ENCODE measurements at regions not wholly inside any gene's neighbourhood (a gene's known extent, or its start where the extent isn't known, plus 50 kb on each side); places are given as distances from the start of the nearest gene placed in this dataset.
A peak's percentile ranks its signal among the peaks of the same experiment; 100 is the strongest.
"Not testable (repeated sequence)": the region's sequence is repeated elsewhere in the genome, so short reads cannot be mapped to it uniquely, and the experiment has no call there.

- DNase-seq = not testable (repeated sequence)
Measured at GRCh38 chr9:39463696-39464095, 108.2 kb downstream of the SPATA31A1 start.

- peak; percentile 37 for DNase-seq
Measured at GRCh38 chr9:39464122-39464777, 108.8 kb downstream of the SPATA31A1 start.

- not testable (repeated sequence) for DNase-seq
Measured at GRCh38 chr9:39474499-39474898, 119.0 kb downstream of the SPATA31A1 start.

- not testable (repeated sequence) for DNase-seq
Measured at GRCh38 chr9:39483073-39483472, 127.6 kb downstream of the SPATA31A1 start.

- DNase-seq = not testable (repeated sequence)
Measured at GRCh38 chr9:39483880-39484279, 128.4 kb downstream of the SPATA31A1 start.

GRCh38 chr9:39484292-39484691 lies 128.8 kb downstream of the SPATA31A1 start:
- DNase-seq = not testable (repeated sequence)

GRCh38 chr9:39487477-39487876 lies 132.0 kb downstream of the SPATA31A1 start:
- not testable (repeated sequence) for DNase-seq

GRCh38 chr9:39496248-39496647 lies 140.8 kb downstream of the SPATA31A1 start:
- not testable (repeated sequence) for DNase-seq

- not testable (repeated sequence) for DNase-seq
Measured at GRCh38 chr9:39503178-39503577, 147.7 kb downstream of the SPATA31A1 start.

- DNase-seq = not testable (repeated sequence)
Measured at GRCh38 chr9:39527387-39528029, 172.0 kb downstream of the SPATA31A1 start.

- not testable (repeated sequence) for DNase-seq
Measured at GRCh38 chr9:39532597-39532996, 177.1 kb downstream of the SPATA31A1 start.

- not testable (repeated sequence) for DNase-seq
Measured at GRCh38 chr9:39533001-39533762, 177.7 kb downstream of the SPATA31A1 start.

- DNase-seq = not testable (repeated sequence)
Measured at GRCh38 chr9:39533763-39534548, 178.5 kb downstream of the SPATA31A1 start.

GRCh38 chr9:39534897-39535296 lies 179.4 kb downstream of the SPATA31A1 start:
- DNase-seq = not testable (repeated sequence)

- not testable (repeated sequence) for DNase-seq
Measured at GRCh38 chr9:39542157-39542556, 186.7 kb downstream of the SPATA31A1 start.

GRCh38 chr9:39545079-39545478 lies 189.6 kb downstream of the SPATA31A1 start:
- not testable (repeated sequence) for DNase-seq

GRCh38 chr9:39550573-39550972 lies 195.1 kb downstream of the SPATA31A1 start:
- DNase-seq = not testable (repeated sequence)

- peak; percentile 46 for DNase-seq
Measured at GRCh38 chr9:39551544-39551943, 196.1 kb downstream of the SPATA31A1 start.

GRCh38 chr9:39552242-39552881 lies 196.9 kb downstream of the SPATA31A1 start:
- not testable (repeated sequence) for DNase-seq

- DNase-seq = not testable (repeated sequence)
Measured at GRCh38 chr9:39554352-39554751, 198.9 kb downstream of the SPATA31A1 start.

GRCh38 chr9:39559384-39559783 lies 203.9 kb downstream of the SPATA31A1 start:
- not testable (repeated sequence) for DNase-seq

- not testable (repeated sequence) for DNase-seq
Measured at GRCh38 chr9:39566782-39567181, 211.3 kb downstream of the SPATA31A1 start.

Measured in NCI-H2171 (cell line).